ENCODE measurements at regions not wholly inside any gene's neighbourhood (a gene's known extent, or its start where the extent isn't known, plus 50 kb on each side); places are given as distances from the start of the nearest gene placed in this dataset.

- no peak for TF ChIP-seq CTCF (IDR thresholded peaks at IDR 0.05)
- no peak for TF ChIP-seq POLR2A (IDR thresholded peaks at IDR 0.05)
Observed at GRCh38 chr9:118721276-118721675, 648.0 kb downstream of the BRINP1 start.
